ENCODE measurements at regions not wholly inside any gene's neighbourhood (a gene's known extent, or its start where the extent isn't known, plus 50 kb on each side); places are given as distances from the start of the nearest gene placed in this dataset.

DNA sequence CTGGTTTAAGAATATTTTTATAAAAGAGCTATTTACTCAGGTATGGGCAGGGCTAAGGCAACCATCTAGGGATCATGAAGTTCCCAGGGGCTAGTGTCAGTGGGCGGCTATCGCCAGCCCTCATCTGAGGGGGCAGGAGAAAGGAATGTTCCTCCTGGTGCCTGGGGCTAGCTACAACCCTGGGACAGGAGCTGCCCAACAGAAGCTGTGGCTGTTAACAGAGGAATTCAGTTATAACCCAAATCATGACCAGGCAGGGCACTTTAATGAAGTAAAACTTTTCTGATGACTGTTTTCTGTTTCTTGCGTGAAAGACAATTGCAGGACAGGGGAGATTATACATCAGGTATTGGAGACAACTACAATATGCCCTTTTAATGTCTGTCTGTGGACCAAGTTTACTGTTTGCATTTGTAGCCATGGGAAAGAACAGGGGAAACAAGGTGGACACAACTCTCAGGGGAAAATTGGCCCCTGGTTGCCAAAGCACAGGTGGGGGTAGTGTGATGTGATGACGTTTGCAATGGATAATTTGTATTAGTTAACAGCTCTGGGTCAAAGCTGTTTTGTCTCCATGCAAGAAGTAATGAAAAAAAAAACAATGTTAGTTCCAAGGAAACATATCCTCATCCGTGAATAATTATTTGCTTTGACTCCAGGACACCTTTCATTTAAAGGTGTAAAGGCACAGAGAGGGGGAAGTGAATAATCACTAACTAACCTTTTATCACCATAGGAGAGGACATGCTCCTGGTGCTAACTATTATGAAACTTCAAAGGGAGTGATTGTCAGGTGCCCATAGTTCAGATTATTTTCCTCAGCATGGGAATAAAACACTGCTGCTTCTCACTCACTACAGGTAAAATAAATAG, 105.2 kb downstream of the TSEN15 start:
- no peak overlapping the region for H3K9ac ChIP-seq (ENCODE audit: insufficient read depth, low read depth, low read length)
- FAIRE-seq: no peak
- no peaks in the 10 kb centered on the region for H3K4me1 ChIP-seq (ENCODE audit: insufficient read depth, low read length)
- POLR2A ChIA-PET: no interaction called here
- no peak for TF ChIP-seq U2AF2 (IDR thresholded peaks at IDR 0.05; ENCODE audit: low read depth, low read length)
- TF ChIP-seq ZNF746 (CRISPR knock-in tag; IDR thresholded peaks at IDR 0.05): no peak
- TF ChIP-seq ZNF468 (CRISPR knock-in tag; IDR thresholded peaks at IDR 0.05): no peak
- TF ChIP-seq TEAD3 (CRISPR knock-in tag; optimal IDR thresholded peaks at IDR 0.05; ENCODE audit: borderline replicate concordance): no peak
- TF ChIP-seq, protein P1, sequence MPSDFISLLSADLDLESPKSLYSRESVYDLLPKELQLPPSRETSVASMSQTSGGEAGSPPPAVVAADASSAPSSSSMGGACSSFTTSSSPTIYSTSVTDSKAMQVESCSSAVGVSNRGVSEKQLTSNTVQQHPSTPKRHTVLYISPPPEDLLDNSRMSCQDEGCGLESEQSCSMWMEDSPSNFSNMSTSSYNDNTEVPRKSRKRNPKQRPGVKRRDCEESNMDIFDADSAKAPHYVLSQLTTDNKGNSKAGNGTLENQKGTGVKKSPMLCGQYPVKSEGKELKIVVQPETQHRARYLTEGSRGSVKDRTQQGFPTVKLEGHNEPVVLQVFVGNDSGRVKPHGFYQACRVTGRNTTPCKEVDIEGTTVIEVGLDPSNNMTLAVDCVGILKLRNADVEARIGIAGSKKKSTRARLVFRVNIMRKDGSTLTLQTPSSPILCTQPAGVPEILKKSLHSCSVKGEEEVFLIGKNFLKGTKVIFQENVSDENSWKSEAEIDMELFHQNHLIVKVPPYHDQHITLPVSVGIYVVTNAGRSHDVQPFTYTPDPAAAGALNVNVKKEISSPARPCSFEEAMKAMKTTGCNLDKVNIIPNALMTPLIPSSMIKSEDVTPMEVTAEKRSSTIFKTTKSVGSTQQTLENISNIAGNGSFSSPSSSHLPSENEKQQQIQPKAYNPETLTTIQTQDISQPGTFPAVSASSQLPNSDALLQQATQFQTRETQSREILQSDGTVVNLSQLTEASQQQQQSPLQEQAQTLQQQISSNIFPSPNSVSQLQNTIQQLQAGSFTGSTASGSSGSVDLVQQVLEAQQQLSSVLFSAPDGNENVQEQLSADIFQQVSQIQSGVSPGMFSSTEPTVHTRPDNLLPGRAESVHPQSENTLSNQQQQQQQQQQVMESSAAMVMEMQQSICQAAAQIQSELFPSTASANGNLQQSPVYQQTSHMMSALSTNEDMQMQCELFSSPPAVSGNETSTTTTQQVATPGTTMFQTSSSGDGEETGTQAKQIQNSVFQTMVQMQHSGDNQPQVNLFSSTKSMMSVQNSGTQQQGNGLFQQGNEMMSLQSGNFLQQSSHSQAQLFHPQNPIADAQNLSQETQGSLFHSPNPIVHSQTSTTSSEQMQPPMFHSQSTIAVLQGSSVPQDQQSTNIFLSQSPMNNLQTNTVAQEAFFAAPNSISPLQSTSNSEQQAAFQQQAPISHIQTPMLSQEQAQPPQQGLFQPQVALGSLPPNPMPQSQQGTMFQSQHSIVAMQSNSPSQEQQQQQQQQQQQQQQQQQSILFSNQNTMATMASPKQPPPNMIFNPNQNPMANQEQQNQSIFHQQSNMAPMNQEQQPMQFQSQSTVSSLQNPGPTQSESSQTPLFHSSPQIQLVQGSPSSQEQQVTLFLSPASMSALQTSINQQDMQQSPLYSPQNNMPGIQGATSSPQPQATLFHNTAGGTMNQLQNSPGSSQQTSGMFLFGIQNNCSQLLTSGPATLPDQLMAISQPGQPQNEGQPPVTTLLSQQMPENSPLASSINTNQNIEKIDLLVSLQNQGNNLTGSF (CRISPR knock-in tag; IDR thresholded peaks at IDR 0.05): no peak
- TF ChIP-seq, protein P2, sequence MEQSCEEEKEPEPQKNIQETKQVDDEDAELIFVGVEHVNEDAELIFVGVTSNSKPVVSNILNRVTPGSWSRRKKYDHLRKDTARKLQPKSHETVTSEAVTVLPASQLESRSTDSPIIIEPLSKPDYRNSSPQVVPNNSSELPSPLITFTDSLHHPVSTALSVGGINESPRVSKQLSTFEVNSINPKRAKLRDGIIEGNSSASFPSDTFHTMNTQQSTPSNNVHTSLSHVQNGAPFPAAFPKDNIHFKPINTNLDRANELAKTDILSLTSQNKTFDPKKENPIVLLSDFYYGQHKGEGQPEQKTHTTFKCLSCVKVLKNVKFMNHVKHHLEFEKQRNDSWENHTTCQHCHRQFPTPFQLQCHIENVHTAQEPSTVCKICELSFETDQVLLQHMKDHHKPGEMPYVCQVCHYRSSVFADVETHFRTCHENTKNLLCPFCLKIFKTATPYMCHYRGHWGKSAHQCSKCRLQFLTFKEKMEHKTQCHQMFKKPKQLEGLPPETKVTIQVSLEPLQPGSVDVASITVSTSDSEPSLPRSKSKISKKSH (CRISPR knock-in tag; IDR thresholded peaks at IDR 0.05; ENCODE audit: borderline replicate concordance): no peak
- TF ChIP-seq CC2D1A (CRISPR knock-in tag; IDR thresholded peaks at IDR 0.05): no peak
- TF ChIP-seq ZKSCAN1 (IDR thresholded peaks at IDR 0.05; ENCODE audit: low read length): no peak
- no peak for TF ChIP-seq TBX3 (IDR thresholded peaks at IDR 0.05; ENCODE audit: borderline replicate concordance)
- TF ChIP-seq, protein P3, sequence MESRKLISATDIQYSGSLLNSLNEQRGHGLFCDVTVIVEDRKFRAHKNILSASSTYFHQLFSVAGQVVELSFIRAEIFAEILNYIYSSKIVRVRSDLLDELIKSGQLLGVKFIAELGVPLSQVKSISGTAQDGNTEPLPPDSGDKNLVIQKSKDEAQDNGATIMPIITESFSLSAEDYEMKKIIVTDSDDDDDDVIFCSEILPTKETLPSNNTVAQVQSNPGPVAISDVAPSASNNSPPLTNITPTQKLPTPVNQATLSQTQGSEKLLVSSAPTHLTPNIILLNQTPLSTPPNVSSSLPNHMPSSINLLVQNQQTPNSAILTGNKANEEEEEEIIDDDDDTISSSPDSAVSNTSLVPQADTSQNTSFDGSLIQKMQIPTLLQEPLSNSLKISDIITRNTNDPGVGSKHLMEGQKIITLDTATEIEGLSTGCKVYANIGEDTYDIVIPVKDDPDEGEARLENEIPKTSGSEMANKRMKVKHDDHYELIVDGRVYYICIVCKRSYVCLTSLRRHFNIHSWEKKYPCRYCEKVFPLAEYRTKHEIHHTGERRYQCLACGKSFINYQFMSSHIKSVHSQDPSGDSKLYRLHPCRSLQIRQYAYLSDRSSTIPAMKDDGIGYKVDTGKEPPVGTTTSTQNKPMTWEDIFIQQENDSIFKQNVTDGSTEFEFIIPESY (CRISPR knock-in tag; IDR thresholded peaks at IDR 0.05): no peak
- no peak for TF ChIP-seq RXRB (CRISPR knock-in tag; IDR thresholded peaks at IDR 0.05; ENCODE audit: borderline replicate concordance)
- TF ChIP-seq ZIK1 (CRISPR knock-in tag; IDR thresholded peaks at IDR 0.05; ENCODE audit: borderline replicate concordance, low read depth): no peak
- H3K27ac ChIP-seq (ENCODE audit: extremely low read length, insufficient read depth, low read length): no peak overlapping the region
- in situ Hi-C loops (cut with HindIII; ENCODE audit: extremely low pct_ligation_motif_present, low pct_unique_long_range_greater_than_20kb) (no loop called here), intact Hi-C loops (cut with micrococcal nuclease; ENCODE audit: unreplicated experiment) (no loop called here)
- no peaks in the 10 kb centered on the region for H3K9me3 ChIP-seq (ENCODE audit: low read length)
- H3K4me2 ChIP-seq (ENCODE audit: low read depth, low read length): no peak overlapping the region
- no peaks in the 10 kb centered on the region for H3K36me3 ChIP-seq (replicated peaks in 1 of 2; ENCODE audit: control insufficient read depth in 1 of 2, insufficient read depth in 2 of 2, low read length in 2 of 2)
- CTCF ChIA-PET (ENCODE audit: low intra/inter-chr PET ratio, low total read pairs): no interaction called here
- H4K20me1 ChIP-seq (ENCODE audit: insufficient read depth, low read length): no peaks in the 10 kb centered on the region
- no peak for ATAC-seq
- DNase-seq (ENCODE audit: low spot score): no peak
- no peak overlapping the region for H2AFZ ChIP-seq (ENCODE audit: low read length)
- no peaks in the 10 kb centered on the region for H3K79me2 ChIP-seq (ENCODE audit: insufficient read depth, low read length)
- peaks cover under 1 to 24% of the 10 kb centered on the region in 2 experiments; a peak in 4 of 5 replicates for H3K27me3 ChIP-seq (ENCODE audit: control insufficient read depth in 1 of 2, insufficient read depth in 2 of 2, low read length in 2 of 2)
- BruUV-seq (replicated peaks): no TSS peak
- H3K4me3 ChIP-seq (replicated peaks in 1 of 3; ENCODE audit: insufficient read depth in 1 of 3, low read depth in 2 of 3, low read length in 3 of 3): no peak overlapping the region
- 25% methylated on average over 5 of the region's 5 CpGs for WGBS (ENCODE audit: low lambda C conversion rate)
